Endodermal cell (in vitro differentiated cells): ENCODE measurements at regions not wholly inside any gene's neighbourhood (a gene's known extent, or its start where the extent isn't known, plus 50 kb on each side); places are given as distances from the start of the nearest gene placed in this dataset.
A peak's percentile ranks its signal among the peaks of the same experiment; 100 is the strongest.
"Not testable (repeated sequence)": the region's sequence is repeated elsewhere in the genome, so short reads cannot be mapped to it uniquely, and the experiment has no call there.

Source experiments
- DNase-seq: peaks from one replicate; pipeline ENCODE4 v3.0.0-alpha.2; 2017
- H3K27ac ChIP-seq: 2 replicates; pipeline ENCODE4 v1.5.1; 2013; ENCODE audit warnings: mild to moderate bottlenecking, low read depth, low read length, moderate library complexity
- H3K27me3 ChIP-seq: 2 replicates; pipeline ENCODE4 v1.6.1; 2013; ENCODE audit warnings: mild to moderate bottlenecking, low read length, moderate library complexity; ENCODE audit not compliant: insufficient read depth, control insufficient read depth, poor library complexity, severe bottlenecking
- H3K36me3 ChIP-seq: 2 replicates; pipeline ENCODE4 v1.7.0; 2013; ENCODE audit warnings: mild to moderate bottlenecking, low read length, moderate library complexity; ENCODE audit not compliant: control insufficient read depth, insufficient read depth
- H3K4me1 ChIP-seq: one replicate; pipeline ENCODE4 v1.7.0; 2013; ENCODE audit warnings: low read length; ENCODE audit not compliant: control insufficient read depth, insufficient read depth
- H3K4me3 ChIP-seq: 2 replicates; pipeline ENCODE4 v1.5.1; 2013; ENCODE audit warnings: mild to moderate bottlenecking, low read length, moderate library complexity
- H3K9ac ChIP-seq: 2 replicates; pipeline ENCODE4 v1.6.1; 2013; ENCODE audit warnings: mild to moderate bottlenecking, low read length, moderate library complexity; ENCODE audit not compliant: poor library complexity, severe bottlenecking; ENCODE audit errors: extremely low read depth
- H3K9me3 ChIP-seq: 2 replicates; pipeline ENCODE4 v1.6.1; 2013; ENCODE audit warnings: mild to moderate bottlenecking, low read length, moderate library complexity; ENCODE audit not compliant: control insufficient read depth
- H3K27ac Mint-ChIP-seq: 2 replicates; pipeline ENCODE4 v1.8.0; 2020; ENCODE audit warnings: mixed read lengths
- H3K27me3 Mint-ChIP-seq: 2 replicates; pipeline ENCODE4 v1.8.0; 2021; ENCODE audit warnings: mild to moderate bottlenecking, mixed read lengths; ENCODE audit not compliant: insufficient read depth
- H3K36me3 Mint-ChIP-seq: 2 replicates; pipeline ENCODE4 v1.8.0; 2020; ENCODE audit warnings: low read depth, mixed read lengths
- H3K4me1 Mint-ChIP-seq: 2 replicates; pipeline ENCODE4 v1.8.0; 2020; ENCODE audit warnings: mixed read lengths
- H3K4me3 Mint-ChIP-seq: 2 replicates; pipeline ENCODE4 v1.8.0; 2020; ENCODE audit warnings: mild to moderate bottlenecking, moderate library complexity, mixed read lengths
- H3K9me3 Mint-ChIP-seq: 2 replicates; pipeline ENCODE4 v1.8.0; 2020; ENCODE audit warnings: mild to moderate bottlenecking, mixed read lengths
- CTCF ChIP-seq: fragments of 200-600 bp; sonication (generic); conservative IDR thresholded peaks from 2 replicates; pipeline ENCODE4 v1.5.0; 2021; ENCODE audit warnings: antibody characterized with exemption, mild to moderate bottlenecking
- whole genome bisulfite sequencing, 2 experiments: methylation state at CpG; one replicate each; pipeline versions ENCODE4 v1.1.5 to v1.1.7; 2013; ENCODE audit warnings: missing lambda C conversion rate in 2 of 2, mixed read lengths in 1 of 2; ENCODE audit not compliant: insufficient coverage in 1 of 2, insufficient read length in 1 of 2; 5-methylcytosine and 5-hydroxymethylcytosine counted together

DNA sequence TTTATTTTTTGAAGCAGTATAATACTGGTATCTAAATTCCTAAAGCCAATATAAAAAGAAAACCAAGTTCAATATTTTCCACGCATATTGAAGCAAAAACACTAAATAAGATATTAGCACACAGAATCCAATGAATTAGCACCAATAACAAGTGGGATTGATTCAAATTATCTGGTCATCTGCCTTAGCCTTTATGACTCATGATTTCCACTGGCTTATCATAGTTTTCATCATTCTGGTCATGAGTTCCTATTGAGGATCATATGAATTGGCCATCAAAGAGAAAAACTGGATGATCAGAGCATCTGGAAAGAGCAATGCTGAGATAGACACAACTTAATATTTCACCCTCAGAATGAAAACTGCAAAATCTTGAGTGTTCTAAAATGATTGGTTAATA lies 809.9 kb downstream of the MCTP2 start:
- no peaks in the 10 kb centered on the region for H3K36me3 ChIP-seq
- WGBS, 2 experiments = 96 to 100% methylated on average over 1 of the region's 1 CpG
- Mint-ChIP-seq H3K4me3 (no peak overlapping the region), H3K27ac (no peak overlapping the region), H3K36me3 (no peaks in the 10 kb centered on the region), H3K4me1 (peaks cover 27% of the 10 kb centered on the region), H3K27me3 (no peaks in the 10 kb centered on the region), H3K9me3 (peaks cover 25% of the 10 kb centered on the region)
- no peak overlapping the region for H3K27ac ChIP-seq
- no peak overlapping the region for H3K9ac ChIP-seq
- no peaks in the 10 kb centered on the region for H3K27me3 ChIP-seq
- DNase-seq = no peak
- no peaks in the 10 kb centered on the region for H3K4me1 ChIP-seq
- H3K4me3 ChIP-seq = no peak overlapping the region
- no peak for TF ChIP-seq CTCF
- H3K9me3 ChIP-seq = peaks cover 14% of the 10 kb centered on the region

- H3K9me3 ChIP-seq = peaks cover 23% of the 10 kb centered on the region
- not testable (repeated sequence) for H3K4me1 ChIP-seq, H3K4me3 ChIP-seq, H3K27me3 ChIP-seq, H3K9ac ChIP-seq, H3K27ac ChIP-seq, H3K27me3 Mint-ChIP-seq, H3K4me3 Mint-ChIP-seq, H3K27ac Mint-ChIP-seq, H3K36me3 ChIP-seq
- Mint-ChIP-seq H3K9me3 (peaks cover 27% of the 10 kb centered on the region), H3K36me3 (peaks cover 11% of the 10 kb centered on the region), H3K4me1 (peaks cover 27% of the 10 kb centered on the region)
- peak; percentile 82 for DNase-seq
- WGBS, 2 experiments = 70% methylated on average over 7 to 9 of the region's 9 CpGs
Measured at GRCh38 chr15:95043236-95043932, 812.0 kb downstream of the MCTP2 start.

DNA sequence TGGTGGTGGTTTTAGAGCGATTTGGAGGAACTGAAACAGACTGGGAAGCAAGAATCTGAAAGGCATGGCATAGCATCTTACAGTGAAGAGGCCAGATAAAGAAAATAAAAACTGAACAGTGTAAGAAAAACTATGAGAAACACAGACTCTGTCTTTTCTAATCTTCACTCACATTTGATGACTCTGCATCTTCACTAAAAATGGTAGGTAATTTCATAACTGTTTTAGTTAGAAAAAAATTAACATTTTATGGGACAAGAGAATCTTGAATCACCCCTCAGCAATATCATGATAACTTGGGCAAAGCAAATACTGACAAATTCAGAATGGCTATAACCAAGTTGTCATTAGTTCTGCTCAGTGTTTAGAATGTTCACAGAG lies 812.6 kb downstream of the MCTP2 start:
- no peak overlapping the region for H3K27ac ChIP-seq
- TF ChIP-seq CTCF = no peak
- H3K4me1 Mint-ChIP-seq = peaks cover 27% of the 10 kb centered on the region
- peaks cover 14% of the 10 kb centered on the region for H3K36me3 Mint-ChIP-seq
- no peak overlapping the region for H3K4me3 ChIP-seq
- no peak overlapping the region for H3K9ac ChIP-seq
- no peak for DNase-seq
- H3K27ac Mint-ChIP-seq = no peak overlapping the region
- peaks cover 31% of the 10 kb centered on the region for H3K9me3 Mint-ChIP-seq
- no peaks in the 10 kb centered on the region for H3K27me3 Mint-ChIP-seq
- H3K27me3 ChIP-seq = no peaks in the 10 kb centered on the region
- peaks cover 28% of the 10 kb centered on the region for H3K9me3 ChIP-seq
- no peak overlapping the region for H3K4me3 Mint-ChIP-seq
- no peaks in the 10 kb centered on the region for H3K36me3 ChIP-seq
- 50 to 54% methylated on average over 1 of the region's 1 CpG for whole genome bisulfite sequencing, 2 experiments
- H3K4me1 ChIP-seq = no peaks in the 10 kb centered on the region
